Adrenal gland (tissue), 5 donors: ENCODE measurements at regions not wholly inside any gene's neighbourhood (a gene's known extent, or its start where the extent isn't known, plus 50 kb on each side); places are given as distances from the start of the nearest gene placed in this dataset.

Experiments used
- POLR2A ChIP-seq, 2 donors: fragments of 450-650 bp; IDR thresholded peaks; one replicate each; pipeline ENCODE4 v1.6.1; 2017; ENCODE audit warnings: antibody characterized with exemption in 2 of 2, mild to moderate bottlenecking in 2 of 2, moderate library complexity in 1 of 2
- TF ChIP-seq, protein P1 (sequence below), 6 experiments: fragments of 450-650 bp in 4 of 6; fragments of 200-600 bp in 2 of 6; sonication (generic) in 1 of 6; IDR thresholded peaks; 1 replicate in 5 of 6; 2 replicates in 1 of 6; pipeline versions ENCODE4 v1.5.1 to v1.8.0; 2016 to 2021; ENCODE audit warnings: antibody characterized with exemption in 6 of 6, mild to moderate bottlenecking in 2 of 6, moderate library complexity in 1 of 6
- donor health status: DM: no; HTN: no; CAD: no.

GRCh38 chr12:30484658-30485057 is 211.0 kb downstream of the IPO8 start:
- TF ChIP-seq, protein P1, sequence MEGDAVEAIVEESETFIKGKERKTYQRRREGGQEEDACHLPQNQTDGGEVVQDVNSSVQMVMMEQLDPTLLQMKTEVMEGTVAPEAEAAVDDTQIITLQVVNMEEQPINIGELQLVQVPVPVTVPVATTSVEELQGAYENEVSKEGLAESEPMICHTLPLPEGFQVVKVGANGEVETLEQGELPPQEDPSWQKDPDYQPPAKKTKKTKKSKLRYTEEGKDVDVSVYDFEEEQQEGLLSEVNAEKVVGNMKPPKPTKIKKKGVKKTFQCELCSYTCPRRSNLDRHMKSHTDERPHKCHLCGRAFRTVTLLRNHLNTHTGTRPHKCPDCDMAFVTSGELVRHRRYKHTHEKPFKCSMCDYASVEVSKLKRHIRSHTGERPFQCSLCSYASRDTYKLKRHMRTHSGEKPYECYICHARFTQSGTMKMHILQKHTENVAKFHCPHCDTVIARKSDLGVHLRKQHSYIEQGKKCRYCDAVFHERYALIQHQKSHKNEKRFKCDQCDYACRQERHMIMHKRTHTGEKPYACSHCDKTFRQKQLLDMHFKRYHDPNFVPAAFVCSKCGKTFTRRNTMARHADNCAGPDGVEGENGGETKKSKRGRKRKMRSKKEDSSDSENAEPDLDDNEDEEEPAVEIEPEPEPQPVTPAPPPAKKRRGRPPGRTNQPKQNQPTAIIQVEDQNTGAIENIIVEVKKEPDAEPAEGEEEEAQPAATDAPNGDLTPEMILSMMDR (IDR thresholded peaks at IDR 0.05): no peak
- no peak for TF ChIP-seq POLR2A (IDR thresholded peaks at IDR 0.05)
